ENCODE measurements at regions not wholly inside any gene's neighbourhood (a gene's known extent, or its start where the extent isn't known, plus 50 kb on each side); places are given as distances from the start of the nearest gene placed in this dataset.

- in situ Hi-C loops (cut with MboI; ENCODE audit: low sequenced_read_pairs): no loop called here
Observed at GRCh38 chr20:50399555-50399916, 110.6 kb upstream of the PTPN1 start.

DNA sequence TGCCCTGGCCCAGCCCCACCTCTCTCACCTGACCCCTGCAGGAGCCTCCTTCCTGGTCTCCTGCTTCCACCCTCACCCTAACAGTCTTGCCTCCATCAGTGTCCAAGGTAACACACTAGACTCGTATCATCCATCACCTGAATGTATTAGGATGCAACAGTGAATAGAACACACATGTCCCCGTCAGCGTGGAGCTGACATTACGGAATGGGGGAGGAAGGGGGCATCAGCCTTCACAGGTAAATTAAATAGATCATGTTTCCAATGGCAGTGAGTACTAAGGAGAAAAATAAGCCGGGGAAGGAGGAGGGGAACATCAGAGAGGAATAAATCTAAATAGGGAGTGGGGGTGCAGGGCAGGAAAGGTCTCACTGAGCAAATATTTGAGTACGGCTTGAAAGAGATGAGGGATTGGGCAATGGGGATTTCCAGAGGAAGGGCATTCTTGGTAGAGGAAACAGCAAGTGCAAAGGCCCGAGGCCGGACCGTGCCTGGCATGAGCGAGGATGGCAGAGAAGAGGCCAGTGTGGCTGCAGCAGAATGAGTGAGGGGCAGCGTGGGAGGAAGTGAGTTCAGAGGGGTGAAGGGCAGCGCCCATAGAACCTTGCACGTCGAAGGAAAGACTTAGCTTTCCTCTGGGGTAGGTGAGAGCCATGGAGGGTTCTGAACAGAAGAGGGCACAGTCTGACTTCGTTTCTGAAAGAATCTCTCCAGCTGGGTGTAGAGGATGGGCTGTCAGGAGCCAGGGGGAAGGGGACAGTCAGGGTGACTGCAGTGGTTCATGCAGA, 110.1 kb upstream of the PTPN1 start:
- in situ Hi-C loops (cut with MboI; ENCODE audit: low sequenced_read_pairs): no loop called here

- in situ Hi-C loops (cut with MboI; ENCODE audit: low sequenced_read_pairs): no loop called here
Observed at GRCh38 chr20:50400705-50401586, 109.2 kb upstream of the PTPN1 start.

DNA sequence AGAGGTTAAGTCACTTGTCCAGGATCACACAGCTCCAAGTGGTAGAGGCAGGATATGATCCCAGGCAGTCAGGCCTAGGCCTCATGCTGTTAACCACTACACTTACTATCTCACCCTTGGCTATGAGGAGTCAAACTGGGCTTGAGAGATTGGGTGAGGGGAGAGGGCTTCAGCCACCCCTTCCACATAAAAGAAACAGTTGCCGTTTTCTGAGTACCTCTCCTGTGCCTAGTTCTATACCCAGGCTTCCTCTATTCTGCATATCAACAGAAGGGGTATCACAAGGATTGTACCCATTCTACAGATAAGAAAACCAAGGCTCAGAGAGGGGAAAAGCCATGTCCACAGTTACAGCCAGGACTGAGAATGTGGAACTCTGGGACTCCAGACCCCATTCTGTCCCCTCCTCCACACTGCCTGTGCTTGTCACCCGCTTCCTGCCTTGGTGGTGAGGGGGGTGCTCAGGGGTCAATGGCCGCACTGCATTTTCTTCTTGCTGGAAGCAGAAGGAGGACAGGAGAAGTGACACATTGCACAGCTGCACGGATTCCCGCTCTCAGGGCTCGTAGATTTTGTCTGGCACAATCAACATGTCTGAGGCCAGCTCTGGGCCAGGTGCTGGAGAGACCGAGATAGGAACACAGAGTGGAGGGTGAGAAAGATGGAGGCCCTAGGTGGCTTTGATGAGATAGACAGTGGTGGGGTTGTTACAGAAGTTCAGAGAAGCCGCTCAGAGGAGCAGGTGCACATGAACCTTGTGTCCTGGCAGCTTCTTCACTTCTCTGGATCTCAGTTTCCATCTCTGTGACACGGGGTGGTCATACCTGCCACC, 108.4 kb upstream of the PTPN1 start:
- in situ Hi-C loops (cut with MboI; ENCODE audit: low sequenced_read_pairs): no loop called here

- in situ Hi-C loops (cut with MboI; ENCODE audit: low sequenced_read_pairs): no loop called here
Observed at GRCh38 chr20:50403565-50404418, 106.4 kb upstream of the PTPN1 start.

DNA sequence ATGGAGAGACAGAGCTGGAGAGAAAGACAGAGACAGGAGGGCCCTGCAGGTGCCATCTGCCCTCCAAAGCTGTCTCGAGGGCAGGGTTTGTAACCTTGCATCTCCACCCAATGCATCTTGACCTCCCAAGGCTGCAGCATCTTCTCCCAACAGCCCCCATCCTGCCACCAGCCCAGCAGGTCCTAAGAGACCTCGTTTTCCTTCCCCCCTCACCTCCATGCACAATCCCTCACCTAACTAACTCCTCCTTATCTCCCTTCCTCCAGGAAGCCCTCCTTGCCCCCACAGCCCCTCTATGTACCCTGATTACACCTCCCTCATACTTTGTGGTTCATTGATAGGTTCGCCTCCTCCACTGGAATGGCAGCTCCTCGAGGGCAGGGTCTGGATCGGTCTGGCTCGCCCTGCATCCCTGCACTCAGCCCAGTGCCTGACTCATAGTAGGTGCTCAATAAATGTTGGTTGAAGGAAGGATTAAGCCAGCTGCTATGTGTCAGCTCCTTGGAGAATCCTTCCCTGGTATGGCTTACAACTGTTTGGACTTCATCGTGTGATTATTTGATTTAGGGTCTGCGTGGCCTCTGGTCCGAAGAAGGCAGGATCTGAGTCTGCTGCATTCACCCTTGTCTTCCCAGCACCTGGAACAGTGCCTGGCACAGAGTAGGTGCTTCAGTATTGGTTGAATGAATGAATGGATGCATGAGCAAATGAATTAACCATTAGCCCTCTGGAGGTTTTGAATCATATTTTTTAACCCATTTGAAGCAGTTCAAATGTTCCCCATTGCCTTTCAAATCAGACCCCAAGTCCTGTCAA, 105.6 kb upstream of the PTPN1 start:
- in situ Hi-C loops (cut with MboI; ENCODE audit: low sequenced_read_pairs): no loop called here

DNA sequence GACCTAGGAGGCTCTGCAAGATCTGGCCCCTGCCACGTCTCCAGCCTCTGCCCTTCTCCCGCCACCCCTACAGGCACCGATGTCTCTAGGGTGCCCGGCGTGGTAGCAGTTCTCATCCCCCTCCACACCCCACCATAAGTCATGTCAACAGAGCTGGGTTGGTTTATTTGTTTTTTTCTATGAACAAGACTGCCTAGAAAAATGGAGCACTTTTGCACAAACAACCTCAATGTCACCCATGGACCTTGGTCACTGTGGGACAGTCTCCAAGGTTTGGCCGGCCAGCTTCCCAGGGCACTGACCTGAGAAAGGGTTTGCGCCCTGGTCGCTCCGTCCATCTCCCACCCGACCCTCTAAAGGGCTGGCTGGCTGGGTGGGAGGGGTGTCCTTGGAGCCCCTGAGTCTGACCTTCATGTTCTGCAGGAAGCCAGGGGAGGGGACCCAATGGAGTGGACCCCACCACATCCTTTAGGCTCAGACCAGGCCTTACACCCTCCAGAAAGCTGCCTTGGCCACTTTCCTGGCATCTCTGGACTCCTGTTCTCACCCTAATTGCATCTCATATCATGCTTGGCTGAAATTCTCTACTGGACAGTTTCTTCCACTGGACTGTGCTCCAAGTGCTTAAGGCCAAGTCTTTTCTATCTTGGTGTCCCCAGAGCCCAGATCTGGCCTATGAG, 104.8 kb upstream of the PTPN1 start:
- in situ Hi-C loops (cut with MboI; ENCODE audit: low sequenced_read_pairs): no loop called here

DNA sequence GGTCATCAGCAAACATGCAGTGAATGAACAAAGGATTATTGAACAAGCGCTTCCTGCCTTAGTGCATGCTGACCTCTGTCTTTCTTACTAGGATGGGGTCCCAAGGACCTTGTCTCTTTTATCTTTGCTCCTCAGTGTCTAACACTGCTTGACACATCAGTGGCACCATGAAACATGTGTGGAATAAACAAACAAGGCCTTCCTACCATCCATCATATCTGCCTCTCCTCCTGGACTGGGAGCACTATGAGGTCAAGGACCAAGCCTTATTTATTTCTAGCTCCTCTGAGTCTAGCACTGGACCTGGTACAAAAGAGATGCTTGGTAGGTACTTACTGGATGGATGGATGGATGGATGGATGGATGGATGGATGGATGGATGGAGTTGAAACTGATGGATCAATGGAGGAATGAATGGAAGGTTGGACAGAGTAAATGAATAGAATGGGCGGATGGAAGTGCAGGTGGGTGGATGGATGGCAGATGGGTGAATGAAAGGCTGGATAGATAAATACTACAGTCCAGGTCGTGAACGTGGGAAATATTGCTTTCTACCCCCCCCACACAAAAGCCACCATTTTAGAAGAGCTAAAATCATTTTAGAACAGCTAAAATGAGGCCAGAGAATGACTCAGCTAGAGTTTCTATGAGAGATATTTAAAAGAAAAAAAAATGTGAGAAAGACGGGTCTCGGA, 104.1 kb upstream of the PTPN1 start:
- in situ Hi-C loops (cut with MboI; ENCODE audit: low sequenced_read_pairs): no loop called here

- in situ Hi-C loops (cut with MboI; ENCODE audit: low sequenced_read_pairs): no loop called here
Observed at GRCh38 chr20:50406610-50407136, 103.5 kb upstream of the PTPN1 start.

DNA sequence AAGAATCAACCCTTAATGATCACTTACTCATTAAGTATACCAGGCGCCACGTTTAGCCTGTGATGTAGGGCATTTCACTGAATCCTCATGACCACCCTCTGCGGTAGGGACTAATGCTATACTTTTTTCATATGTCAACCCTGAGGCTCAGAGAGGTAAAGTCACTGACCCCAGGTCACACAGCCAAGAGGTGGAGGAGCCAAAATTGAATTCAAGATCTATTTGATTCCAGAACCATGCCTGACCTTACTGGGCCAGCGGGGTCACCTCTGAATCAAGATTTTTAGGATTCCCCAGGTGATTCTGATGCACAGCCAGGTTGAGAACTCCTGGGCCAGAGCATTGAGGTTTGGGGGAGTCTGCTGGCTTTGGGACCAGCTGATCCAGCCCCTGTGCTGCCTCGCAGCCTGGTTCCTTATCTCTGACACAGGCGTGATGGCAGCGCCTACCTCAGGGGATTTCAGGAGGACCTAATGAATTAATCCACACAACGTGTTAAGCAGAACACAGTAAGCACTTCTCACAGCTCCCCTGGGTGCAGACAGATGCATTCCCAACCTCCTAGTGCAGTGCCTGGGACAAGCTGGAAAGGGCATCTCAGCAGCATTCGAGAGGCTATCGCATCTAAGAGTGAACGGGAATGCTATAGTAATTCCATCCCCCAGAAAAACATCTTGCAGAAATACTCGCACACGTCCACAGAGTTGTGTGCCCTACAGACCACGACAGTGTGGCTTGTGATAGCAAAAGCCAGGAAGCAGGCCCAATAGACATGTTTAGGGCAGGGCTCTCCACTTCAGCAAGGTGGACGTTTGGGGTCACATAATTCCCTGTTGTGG, 101.4 kb upstream of the PTPN1 start:
- in situ Hi-C loops (cut with MboI; ENCODE audit: low sequenced_read_pairs): no loop called here

DNA sequence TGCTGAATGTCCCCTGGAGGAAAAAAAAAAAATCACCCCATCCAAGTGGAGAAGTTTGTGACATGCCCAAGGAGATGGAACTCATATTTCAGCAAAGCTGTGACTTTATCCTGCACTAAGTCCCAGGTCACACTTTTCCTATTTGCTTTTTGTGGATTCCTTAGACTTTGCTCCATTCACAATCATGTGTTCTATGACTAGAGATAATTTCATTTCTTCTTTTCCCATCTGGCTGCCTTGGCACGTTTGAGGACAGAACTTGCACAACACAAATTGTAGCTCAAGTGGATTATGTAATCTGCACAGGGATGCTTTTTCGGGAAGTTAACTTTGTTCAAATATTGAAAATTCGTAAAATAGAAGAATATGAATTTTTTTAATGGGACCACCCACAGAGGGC, 100.7 kb upstream of the PTPN1 start:
- in situ Hi-C loops (cut with MboI; ENCODE audit: low sequenced_read_pairs): no loop called here

DNA sequence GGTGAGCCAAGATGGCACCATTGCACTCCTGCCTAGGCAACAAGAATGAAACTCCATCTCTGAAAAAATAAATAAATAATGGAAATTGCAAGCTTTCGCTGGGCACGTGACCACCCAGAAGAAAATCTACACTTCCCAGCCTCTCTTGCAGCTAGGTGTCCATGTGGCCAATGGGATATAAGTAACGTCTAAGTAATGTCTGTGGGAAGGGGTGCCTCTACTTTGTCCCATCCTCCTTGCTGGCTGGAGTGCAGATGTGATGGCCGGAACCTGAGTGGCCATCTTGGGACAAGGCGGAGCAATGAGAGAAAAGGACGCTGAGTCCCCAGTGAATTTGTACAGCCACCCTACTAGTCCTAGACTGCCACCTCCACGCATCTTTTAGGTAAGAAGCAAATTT, 99.8 kb upstream of the PTPN1 start:
- in situ Hi-C loops (cut with MboI; ENCODE audit: low sequenced_read_pairs): no loop called here

- in situ Hi-C loops (cut with MboI; ENCODE audit: low sequenced_read_pairs): no loop called here
Observed at GRCh38 chr20:50412069-50412468, 98.1 kb upstream of the PTPN1 start.

- in situ Hi-C loops (cut with MboI; ENCODE audit: low sequenced_read_pairs): no loop called here
Observed at GRCh38 chr20:50412499-50412898, 97.7 kb upstream of the PTPN1 start.

DNA sequence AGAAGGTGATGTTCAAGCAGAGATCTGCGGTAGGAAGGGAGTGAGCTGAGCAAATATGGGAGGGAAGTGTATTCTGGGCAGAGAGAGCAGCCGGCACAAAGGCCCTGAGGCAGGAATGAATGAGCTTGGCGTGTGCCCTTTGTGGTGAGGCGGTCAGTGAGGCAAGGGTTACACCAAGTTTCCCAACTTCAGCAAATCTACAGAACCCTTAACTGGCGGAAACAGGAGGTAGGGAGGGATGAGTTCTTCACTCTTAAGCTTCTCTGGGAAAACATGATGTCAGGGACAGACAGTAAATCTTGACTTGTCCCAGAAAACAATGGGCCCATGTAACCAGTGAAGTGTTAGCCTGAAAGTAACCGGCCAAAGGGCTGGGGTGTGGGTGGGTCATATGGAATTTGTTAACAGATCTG, 97.1 kb upstream of the PTPN1 start:
- in situ Hi-C loops (cut with MboI; ENCODE audit: low sequenced_read_pairs): no loop called here

GRCh38 chr20:50415021-50415515, 95.1 kb upstream of the PTPN1 start:
- in situ Hi-C loops (cut with MboI; ENCODE audit: low sequenced_read_pairs): no loop called here

Data from HL-60/S4 treated with phorbol 12-myristate 13-acetate at 8.2 ng/mL for 4 days and 3 days (cell line).